ENCODE measurements at regions not wholly inside any gene's neighbourhood (a gene's known extent, or its start where the extent isn't known, plus 50 kb on each side); places are given as distances from the start of the nearest gene placed in this dataset.

DNA sequence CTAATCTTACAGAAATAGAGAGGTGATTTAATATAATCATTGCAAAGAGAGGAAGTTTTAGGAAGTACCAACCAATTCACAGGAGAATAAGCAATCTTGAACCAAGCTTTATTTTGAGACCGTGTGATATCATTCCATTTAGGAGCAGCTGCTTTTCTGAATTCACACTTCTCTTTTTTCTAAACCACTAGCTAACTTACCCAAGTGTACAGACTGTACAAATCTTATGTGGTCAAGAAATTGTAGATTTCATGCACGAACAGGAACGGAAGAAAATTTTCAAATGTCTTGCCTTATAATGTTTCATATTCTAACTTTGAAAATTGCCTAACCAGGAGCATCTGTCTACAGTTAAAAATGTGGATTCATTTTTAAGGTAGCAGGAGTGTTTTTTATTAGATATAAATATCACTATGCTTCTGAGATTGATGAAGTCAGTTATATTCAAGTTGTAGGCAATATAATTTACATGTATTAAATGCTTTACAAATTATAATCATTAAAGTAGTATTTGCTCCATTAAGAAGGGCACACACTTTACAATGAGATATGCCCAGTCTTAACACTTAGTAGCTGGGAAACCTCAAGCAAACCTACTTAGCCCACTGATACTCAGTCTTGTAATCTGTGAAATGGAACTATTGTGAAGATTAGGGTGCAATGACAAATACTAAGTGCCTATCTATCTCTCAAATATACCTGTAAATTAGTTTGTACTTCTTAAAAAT lies 86.7 kb upstream of the FOXN2 start:
- Histone ChIP-seq H3K9me3 (no peaks in the 10 kb centered on the region), H3K27ac (no peak overlapping the region), H3K27me3 (no peaks in the 10 kb centered on the region), H3K36me3 (no peaks in the 10 kb centered on the region), H3K4me1 (no peaks in the 10 kb centered on the region), H3K4me3 (no peak overlapping the region)
- no peak for DNase-seq
- peak in 3 of 4 donors; percentile 41 to 59 (median 52) for ATAC-seq
- TF ChIP-seq POLR2A (IDR thresholded peaks at IDR 0.05) = no peak
- TF ChIP-seq, protein P1, sequence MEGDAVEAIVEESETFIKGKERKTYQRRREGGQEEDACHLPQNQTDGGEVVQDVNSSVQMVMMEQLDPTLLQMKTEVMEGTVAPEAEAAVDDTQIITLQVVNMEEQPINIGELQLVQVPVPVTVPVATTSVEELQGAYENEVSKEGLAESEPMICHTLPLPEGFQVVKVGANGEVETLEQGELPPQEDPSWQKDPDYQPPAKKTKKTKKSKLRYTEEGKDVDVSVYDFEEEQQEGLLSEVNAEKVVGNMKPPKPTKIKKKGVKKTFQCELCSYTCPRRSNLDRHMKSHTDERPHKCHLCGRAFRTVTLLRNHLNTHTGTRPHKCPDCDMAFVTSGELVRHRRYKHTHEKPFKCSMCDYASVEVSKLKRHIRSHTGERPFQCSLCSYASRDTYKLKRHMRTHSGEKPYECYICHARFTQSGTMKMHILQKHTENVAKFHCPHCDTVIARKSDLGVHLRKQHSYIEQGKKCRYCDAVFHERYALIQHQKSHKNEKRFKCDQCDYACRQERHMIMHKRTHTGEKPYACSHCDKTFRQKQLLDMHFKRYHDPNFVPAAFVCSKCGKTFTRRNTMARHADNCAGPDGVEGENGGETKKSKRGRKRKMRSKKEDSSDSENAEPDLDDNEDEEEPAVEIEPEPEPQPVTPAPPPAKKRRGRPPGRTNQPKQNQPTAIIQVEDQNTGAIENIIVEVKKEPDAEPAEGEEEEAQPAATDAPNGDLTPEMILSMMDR (IDR thresholded peaks at IDR 0.05) = no peak
- intact Hi-C loops (cut with DNase I) = no loop called here
- WGBS (ENCODE audit: insufficient coverage, low coverage, low lambda C conversion rate, missing lambda C conversion rate) = 70% methylated on average over 3 of the region's 3 CpGs

- intact Hi-C loops (cut with DNase I) = no loop called here
These were observed 86.2 kb upstream of the FOXN2 start for GRCh38 chr2:48228345-48228684.

GRCh38 chr2:48229063-48229462 lies 85.4 kb upstream of the FOXN2 start:
- DNase-seq = no peak
- Histone ChIP-seq H3K36me3 (no peaks in the 10 kb centered on the region), H3K4me1 (no peaks in the 10 kb centered on the region), H3K9me3 (no peaks in the 10 kb centered on the region), H3K27me3 (no peaks in the 10 kb centered on the region), H3K4me3 (no peak overlapping the region), H3K27ac (no peak overlapping the region)
- TF ChIP-seq, protein P1 (IDR thresholded peaks at IDR 0.05) = no peak
- no peak for TF ChIP-seq POLR2A (IDR thresholded peaks at IDR 0.05)
- intact Hi-C loops (cut with DNase I) = no loop called here
- ATAC-seq = no peak
- 94% methylated on average over 5 of the region's 5 CpGs for WGBS (ENCODE audit: insufficient coverage, low coverage, low lambda C conversion rate, missing lambda C conversion rate)

More at GRCh38 chr2:48228345-48228684, 86.2 kb upstream of the FOXN2 start:
- WGBS (ENCODE audit: insufficient coverage, low coverage, low lambda C conversion rate, missing lambda C conversion rate) = 82% methylated on average over 2 of the region's 2 CpGs
- Histone ChIP-seq H3K27ac (no peak overlapping the region), H3K9me3 (no peaks in the 10 kb centered on the region), H3K27me3 (no peaks in the 10 kb centered on the region), H3K4me1 (no peaks in the 10 kb centered on the region), H3K36me3 (no peaks in the 10 kb centered on the region), H3K4me3 (no peak overlapping the region)
- no peak for ATAC-seq
- TF ChIP-seq POLR2A (IDR thresholded peaks at IDR 0.05) = no peak
- TF ChIP-seq, protein P1 (IDR thresholded peaks at IDR 0.05) = no peak
- DNase-seq = no peak

GRCh38 chr2:48230834-48231233 lies 83.6 kb upstream of the FOXN2 start:
- no peak overlapping the region for H3K4me3 ChIP-seq
- no peaks in the 10 kb centered on the region for H3K27me3 ChIP-seq
- H3K36me3 ChIP-seq = no peaks in the 10 kb centered on the region
- H3K4me1 ChIP-seq = no peaks in the 10 kb centered on the region
- H3K27ac ChIP-seq = no peak overlapping the region
- no peak for DNase-seq
- no peak for TF ChIP-seq POLR2A (IDR thresholded peaks at IDR 0.05)
- TF ChIP-seq, protein P1 (IDR thresholded peaks at IDR 0.05) = no peak
- no peaks in the 10 kb centered on the region for H3K9me3 ChIP-seq
- 92% methylated on average over 3 of the region's 3 CpGs for WGBS (ENCODE audit: insufficient coverage, low coverage, low lambda C conversion rate, missing lambda C conversion rate)
- no peak for ATAC-seq
- intact Hi-C loops (cut with DNase I) = no loop called here

All from right lobe of liver (tissue), 6 donors.